NT2/D1 (cell line): ENCODE measurements at regions not wholly inside any gene's neighbourhood (a gene's known extent, or its start where the extent isn't known, plus 50 kb on each side); places are given as distances from the start of the nearest gene placed in this dataset.

Experiments
- DNase-seq: peaks from one replicate; pipeline ENCODE4 v3.0.0-alpha.2; 2011; ENCODE audit warnings: low read depth, low spot score
- H3K27me3 ChIP-seq: 2 replicates; pipeline ENCODE4 v1.6.0; 2011; ENCODE audit warnings: mild to moderate bottlenecking; ENCODE audit not compliant: insufficient read length, insufficient read depth
- H3K36me3 ChIP-seq: 2 replicates; pipeline ENCODE4 v1.6.1; 2011; ENCODE audit warnings: mild to moderate bottlenecking, low read length, mixed read lengths; ENCODE audit not compliant: insufficient read depth, insufficient read length
- H3K4me1 ChIP-seq: 2 replicates; pipeline ENCODE4 v1.5.1; 2011; ENCODE audit not compliant: insufficient read depth, insufficient read length
- H3K4me3 ChIP-seq: 2 replicates; pipeline ENCODE4 v1.5.1; 2011; ENCODE audit warnings: low read depth; ENCODE audit not compliant: insufficient read length
- H3K9ac ChIP-seq: 2 replicates; pipeline ENCODE4 v1.6.0; 2011; ENCODE audit warnings: low read depth; ENCODE audit not compliant: insufficient read length
- H3K9me3 ChIP-seq: 2 replicates; pipeline ENCODE4 v1.5.1; 2011; ENCODE audit warnings: mild to moderate bottlenecking, low read length; ENCODE audit not compliant: insufficient read depth
- SUZ12 ChIP-seq: IDR thresholded peaks from 2 replicates; pipeline ENCODE4 v1.6.1; 2011; ENCODE audit not compliant: insufficient read length, insufficient read depth; ENCODE audit errors: extremely low read depth
- YY1 ChIP-seq: IDR thresholded peaks from 2 replicates; pipeline ENCODE4 v1.6.1; 2011; ENCODE audit not compliant: insufficient read length, insufficient read depth
- ZNF274 ChIP-seq: IDR thresholded peaks from 2 replicates; pipeline ENCODE4 v1.6.1; 2011; ENCODE audit warnings: mild to moderate bottlenecking, low read depth, low read length

GRCh38 chr18:73318739-73319479, 451.1 kb upstream of the NETO1 start:
- Histone ChIP-seq H3K4me3 (no peak overlapping the region), H3K9me3 (no peaks in the 10 kb centered on the region), H3K27me3 (no peaks in the 10 kb centered on the region), H3K9ac (no peak overlapping the region), H3K36me3 (no peaks in the 10 kb centered on the region), H3K4me1 (no peaks in the 10 kb centered on the region)
- TF ChIP-seq YY1 (no peak), SUZ12 (no peak), ZNF274 (no peak)
- no peak for DNase-seq

- DNase-seq, result no peak
- Histone ChIP-seq H3K4me3 (no peak overlapping the region), H3K27me3 (no peaks in the 10 kb centered on the region), H3K36me3 (no peaks in the 10 kb centered on the region), H3K9me3 (no peaks in the 10 kb centered on the region), H3K4me1 (no peaks in the 10 kb centered on the region), H3K9ac (no peak overlapping the region)
- TF ChIP-seq SUZ12 (no peak), YY1 (no peak), ZNF274 (no peak)
These were observed 448.7 kb upstream of the NETO1 start for GRCh38 chr18:73316513-73316912.

GRCh38 chr18:73315381-73315780, 447.6 kb upstream of the NETO1 start:
- Histone ChIP-seq H3K9ac (no peak overlapping the region), H3K4me3 (no peak overlapping the region), H3K27me3 (no peaks in the 10 kb centered on the region), H3K36me3 (no peaks in the 10 kb centered on the region), H3K4me1 (no peaks in the 10 kb centered on the region), H3K9me3 (no peaks in the 10 kb centered on the region)
- TF ChIP-seq SUZ12, result no peak
- TF ChIP-seq YY1, result no peak
- TF ChIP-seq ZNF274, result no peak
- no peak for DNase-seq

GRCh38 chr18:73313476-73313875, 445.7 kb upstream of the NETO1 start:
- no peak for TF ChIP-seq YY1
- no peak for TF ChIP-seq ZNF274
- no peak for TF ChIP-seq SUZ12
- H3K9me3 ChIP-seq, result no peaks in the 10 kb centered on the region
- H3K27me3 ChIP-seq, result no peaks in the 10 kb centered on the region
- no peaks in the 10 kb centered on the region for H3K36me3 ChIP-seq
- no peaks in the 10 kb centered on the region for H3K4me1 ChIP-seq
- H3K9ac ChIP-seq, result no peak overlapping the region
- no peak for DNase-seq
- no peak overlapping the region for H3K4me3 ChIP-seq

GRCh38 chr18:73296686-73297085, 428.9 kb upstream of the NETO1 start:
- H3K4me3 ChIP-seq, result no peak overlapping the region
- DNase-seq, result no peak
- TF ChIP-seq ZNF274, result no peak
- TF ChIP-seq SUZ12, result no peak
- no peak for TF ChIP-seq YY1
- H3K9me3 ChIP-seq, result no peaks in the 10 kb centered on the region
- no peaks in the 10 kb centered on the region for H3K36me3 ChIP-seq
- no peaks in the 10 kb centered on the region for H3K27me3 ChIP-seq
- no peaks in the 10 kb centered on the region for H3K4me1 ChIP-seq
- H3K9ac ChIP-seq, result no peak overlapping the region

- Histone ChIP-seq H3K9ac (no peak overlapping the region), H3K36me3 (no peaks in the 10 kb centered on the region), H3K4me1 (no peaks in the 10 kb centered on the region), H3K27me3 (no peaks in the 10 kb centered on the region), H3K9me3 (no peaks in the 10 kb centered on the region), H3K4me3 (no peak overlapping the region)
- no peak for DNase-seq
- TF ChIP-seq YY1 (no peak), ZNF274 (no peak)
These were observed 424.4 kb upstream of the NETO1 start for GRCh38 chr18:73292156-73292555.

- H3K4me1 ChIP-seq, result no peaks in the 10 kb centered on the region
- H3K27me3 ChIP-seq, result no peaks in the 10 kb centered on the region
- no peak overlapping the region for H3K9ac ChIP-seq
- no peaks in the 10 kb centered on the region for H3K36me3 ChIP-seq
- TF ChIP-seq YY1 (no peak), ZNF274 (no peak), SUZ12 (no peak)
- no peak overlapping the region for H3K4me3 ChIP-seq
- DNase-seq, result no peak
- no peaks in the 10 kb centered on the region for H3K9me3 ChIP-seq
These were observed 421.0 kb upstream of the NETO1 start for GRCh38 chr18:73288813-73289212.
